Endothelial cell of umbilical vein (primary cell): ENCODE measurements at regions not wholly inside any gene's neighbourhood (a gene's known extent, or its start where the extent isn't known, plus 50 kb on each side); places are given as distances from the start of the nearest gene placed in this dataset.

Experiments used
- CTCF ChIP-seq, 2 donors: IDR thresholded peaks; 1 replicate in 1 of 2; 2 replicates in 1 of 2; pipeline ENCODE4 v1.5.1; 2011; ENCODE audit warnings: low read length in 2 of 2, mild to moderate bottlenecking in 2 of 2, moderate library complexity in 2 of 2, control low read depth in 1 of 2, inconsistent platforms in 1 of 2, low read depth in 1 of 2; ENCODE audit not compliant: insufficient read depth in 1 of 2; ENCODE audit errors: extremely low read depth in 1 of 2
- POLR2AphosphoS5 ChIP-seq: IDR thresholded peaks from 2 replicates; pipeline ENCODE4 v1.6.1; 2012; ENCODE audit warnings: low read depth, mild to moderate bottlenecking, control low read depth, low read length, moderate library complexity; ENCODE audit not compliant: insufficient read depth

- TF ChIP-seq CTCF (IDR thresholded peaks at IDR 0.05; ENCODE audit: extremely low read depth in 1 of 2, insufficient read depth in 1 of 2, low read depth in 1 of 2, low read length in 2 of 2): no peak
- TF ChIP-seq POLR2AphosphoS5: no peak
Observed at GRCh38 chr11:31877863-31878262, 66.7 kb upstream of the PAX6 start.
